HG03521 (cell line): ENCODE measurements at regions not wholly inside any gene's neighbourhood (a gene's known extent, or its start where the extent isn't known, plus 50 kb on each side); places are given as distances from the start of the nearest gene placed in this dataset.

Experiments used
- ATAC-seq: cut with Tn5 transposase; IDR thresholded peaks from one replicate; pipeline ENCODE4 v1.9.1; 2021; ENCODE audit warnings: mild to moderate bottlenecking, moderate library complexity; ENCODE audit not compliant: unreplicated experiment

DNA sequence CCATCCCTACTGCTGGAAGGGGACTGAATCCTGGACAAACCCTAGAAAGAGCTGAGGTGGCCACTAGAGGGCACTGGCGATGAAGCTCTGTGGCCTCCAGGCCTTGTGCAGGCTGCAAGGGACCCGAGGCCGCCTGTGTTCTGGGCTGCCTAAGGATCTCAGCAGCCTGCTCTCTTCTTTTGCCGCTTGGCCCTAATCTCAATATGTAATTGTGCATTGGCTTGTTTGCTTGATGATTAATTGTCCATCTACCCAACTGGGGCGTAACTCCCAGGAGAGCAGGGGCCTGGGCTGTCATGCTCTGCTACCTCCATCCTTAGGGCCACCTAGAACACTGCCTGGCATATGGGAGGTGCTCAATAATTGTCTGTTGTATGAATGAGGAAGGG, 73.8 kb downstream of the SYNE3 start:
- peak; percentile 61 for ATAC-seq

DNA sequence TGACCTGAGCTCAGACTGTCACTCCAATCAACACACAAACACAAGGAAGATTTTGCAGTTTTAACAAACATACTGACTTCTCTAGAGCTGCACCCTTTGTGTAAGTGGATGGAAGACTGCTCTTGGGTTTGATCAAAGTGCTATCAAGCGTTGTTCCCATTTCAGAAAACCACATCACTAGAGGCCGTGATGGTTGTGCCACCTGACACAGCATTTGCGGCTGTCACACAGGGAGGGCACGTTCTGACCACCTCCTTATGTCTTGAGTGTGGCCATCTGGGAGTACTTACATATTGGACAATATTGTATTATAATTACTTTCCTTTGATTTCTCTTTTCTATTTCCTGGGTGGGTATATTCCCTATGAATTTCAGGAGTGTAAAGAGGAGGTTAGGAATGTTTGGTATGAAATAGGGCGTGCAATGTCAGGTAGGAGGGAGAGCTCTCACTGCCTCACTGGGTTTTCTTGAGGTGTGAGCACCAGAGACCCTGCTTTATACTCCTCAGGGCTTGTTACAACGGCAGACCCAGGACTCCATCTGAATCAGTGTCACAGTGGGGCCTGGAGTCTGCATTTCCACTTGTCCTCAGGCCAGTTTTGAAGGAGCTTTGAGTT, 74.3 kb downstream of the SYNE3 start:
- ATAC-seq = no peak

DNA sequence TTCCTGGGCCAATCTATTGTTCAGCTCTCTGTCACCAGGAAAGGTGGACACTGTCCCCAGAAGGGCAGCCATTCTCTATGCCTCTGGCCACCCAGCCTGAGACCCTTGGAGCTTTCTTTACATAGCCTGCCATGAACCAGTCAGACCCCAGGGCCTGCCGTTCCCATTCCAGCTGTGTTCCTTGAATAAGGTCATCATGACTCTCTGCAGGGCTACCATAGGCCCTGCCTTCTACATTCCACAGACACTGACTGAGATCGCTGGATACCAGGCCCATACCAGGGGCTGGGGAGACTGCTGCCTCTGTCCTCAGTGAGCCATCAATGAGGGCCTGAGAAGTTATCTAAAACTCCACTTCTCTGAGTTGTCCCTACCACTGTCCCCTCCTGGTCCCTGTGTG, 75.5 kb downstream of the SYNE3 start:
- no peak for ATAC-seq

DNA sequence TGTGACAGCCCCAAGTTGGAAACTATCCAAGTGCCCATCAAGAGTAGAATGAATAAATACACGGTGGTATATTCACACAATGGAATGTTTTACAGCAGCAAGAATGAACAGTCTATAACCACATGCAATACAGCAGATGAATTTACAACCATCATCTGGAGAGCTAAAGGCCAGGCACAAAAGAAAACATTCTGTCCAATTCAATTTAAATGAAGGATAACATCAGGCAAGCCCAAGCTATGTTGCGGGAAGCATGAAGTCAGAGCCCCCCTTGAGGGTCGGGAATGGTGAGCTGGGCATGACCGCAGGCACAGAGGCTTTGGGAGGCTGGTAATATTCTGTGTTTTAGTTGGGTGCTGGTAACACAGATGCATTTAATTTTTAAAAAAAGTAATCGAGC, 76.0 kb downstream of the SYNE3 start:
- ATAC-seq = no peak

DNA sequence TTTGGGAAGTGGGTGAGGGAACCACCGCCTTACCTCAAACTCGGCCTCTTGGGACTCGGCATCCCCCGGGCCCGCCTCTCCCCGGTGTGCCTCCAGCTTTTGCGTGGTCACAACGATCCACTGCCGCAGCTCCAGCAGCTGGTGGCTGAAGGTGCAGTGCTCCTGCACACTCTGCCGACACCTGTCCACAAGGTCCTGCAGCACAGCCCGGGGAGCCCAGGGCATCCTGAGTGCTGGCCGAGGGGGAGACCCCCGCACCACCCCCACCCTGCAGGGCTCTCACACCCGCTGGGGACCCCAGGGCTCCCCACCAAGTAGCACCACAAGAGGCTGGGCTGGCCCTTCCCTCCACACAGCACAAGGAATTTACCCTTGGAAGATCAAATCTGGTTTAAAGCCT, 76.6 kb downstream of the SYNE3 start:
- ATAC-seq = no peak

DNA sequence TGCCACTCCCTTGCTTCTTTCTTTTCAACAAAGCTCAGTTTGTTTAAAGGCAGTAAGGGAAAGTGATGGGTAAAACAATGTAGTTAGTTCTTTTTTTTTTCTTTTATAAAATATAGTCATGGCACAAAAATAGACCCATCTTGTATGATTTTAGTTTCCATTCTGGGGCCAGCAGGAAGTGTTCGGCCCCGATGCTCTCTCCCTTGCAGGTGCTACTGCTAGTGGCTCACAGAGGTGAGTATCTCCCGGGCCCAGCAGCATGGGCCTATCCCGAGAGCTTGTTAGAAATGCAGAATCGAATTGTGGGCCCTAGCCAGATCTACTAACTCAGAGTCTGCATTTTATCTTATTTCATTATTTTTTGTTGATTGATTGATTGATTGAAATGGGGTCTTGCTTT, 78.7 kb downstream of the SYNE3 start:
- ATAC-seq = no peak

DNA sequence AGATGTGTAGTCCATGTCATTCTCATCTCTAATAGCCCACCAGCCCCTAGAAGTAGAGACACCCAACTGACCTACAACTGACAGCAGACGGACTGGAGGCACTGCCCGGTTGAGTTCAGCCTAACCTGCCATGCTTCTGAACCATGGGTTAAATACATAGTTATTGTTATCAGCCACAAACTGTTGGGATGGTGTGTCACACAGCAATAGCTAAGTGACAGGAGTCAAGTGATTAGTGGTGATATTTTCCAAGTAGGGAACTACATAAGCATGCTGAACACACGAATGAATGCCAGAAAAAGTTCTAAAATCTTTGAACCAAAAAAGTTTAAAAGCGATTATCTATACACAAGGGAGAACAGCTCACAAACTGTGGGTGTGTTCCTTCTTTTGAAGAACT, 80.1 kb downstream of the SYNE3 start:
- ATAC-seq = no peak

DNA sequence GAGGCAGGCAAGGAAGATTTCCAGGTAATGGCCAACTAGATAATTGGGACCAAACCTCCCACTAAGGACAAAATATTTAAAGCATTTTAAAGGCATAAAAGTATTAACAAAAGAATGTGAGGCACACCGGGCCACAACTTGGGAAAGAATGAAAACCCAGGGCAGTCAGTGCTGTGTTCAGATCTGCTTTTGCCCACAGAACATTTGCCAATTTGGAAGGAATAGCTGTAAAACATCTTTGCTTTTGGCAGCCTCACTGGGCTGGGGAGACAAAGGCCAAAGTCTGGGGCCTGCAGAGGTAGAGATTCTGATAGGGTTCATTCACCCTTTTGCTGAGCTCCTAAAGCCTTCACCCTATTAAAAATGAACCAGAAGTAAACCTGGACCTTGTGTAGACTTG, 82.3 kb downstream of the SYNE3 start:
- no peak for ATAC-seq

DNA sequence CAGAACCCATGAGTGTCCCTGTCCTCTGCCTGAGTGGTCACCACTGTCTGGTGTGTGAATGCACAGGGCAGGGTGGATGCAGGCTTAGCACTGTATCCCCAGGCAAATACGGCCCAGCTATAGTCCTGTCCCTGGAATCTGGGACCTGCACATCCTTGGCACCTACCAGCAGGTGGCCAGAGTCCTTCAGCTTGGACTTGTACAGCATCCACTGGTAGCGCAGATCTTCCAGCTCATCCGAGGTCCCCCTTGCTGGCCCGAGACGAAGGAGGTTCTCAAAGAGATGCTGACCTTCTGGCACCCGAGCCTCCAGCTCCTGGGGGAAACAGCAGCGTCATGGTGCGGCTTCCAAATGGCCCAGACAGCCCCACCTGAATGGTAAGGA, 83.4 kb downstream of the SYNE3 start:
- no peak for ATAC-seq

DNA sequence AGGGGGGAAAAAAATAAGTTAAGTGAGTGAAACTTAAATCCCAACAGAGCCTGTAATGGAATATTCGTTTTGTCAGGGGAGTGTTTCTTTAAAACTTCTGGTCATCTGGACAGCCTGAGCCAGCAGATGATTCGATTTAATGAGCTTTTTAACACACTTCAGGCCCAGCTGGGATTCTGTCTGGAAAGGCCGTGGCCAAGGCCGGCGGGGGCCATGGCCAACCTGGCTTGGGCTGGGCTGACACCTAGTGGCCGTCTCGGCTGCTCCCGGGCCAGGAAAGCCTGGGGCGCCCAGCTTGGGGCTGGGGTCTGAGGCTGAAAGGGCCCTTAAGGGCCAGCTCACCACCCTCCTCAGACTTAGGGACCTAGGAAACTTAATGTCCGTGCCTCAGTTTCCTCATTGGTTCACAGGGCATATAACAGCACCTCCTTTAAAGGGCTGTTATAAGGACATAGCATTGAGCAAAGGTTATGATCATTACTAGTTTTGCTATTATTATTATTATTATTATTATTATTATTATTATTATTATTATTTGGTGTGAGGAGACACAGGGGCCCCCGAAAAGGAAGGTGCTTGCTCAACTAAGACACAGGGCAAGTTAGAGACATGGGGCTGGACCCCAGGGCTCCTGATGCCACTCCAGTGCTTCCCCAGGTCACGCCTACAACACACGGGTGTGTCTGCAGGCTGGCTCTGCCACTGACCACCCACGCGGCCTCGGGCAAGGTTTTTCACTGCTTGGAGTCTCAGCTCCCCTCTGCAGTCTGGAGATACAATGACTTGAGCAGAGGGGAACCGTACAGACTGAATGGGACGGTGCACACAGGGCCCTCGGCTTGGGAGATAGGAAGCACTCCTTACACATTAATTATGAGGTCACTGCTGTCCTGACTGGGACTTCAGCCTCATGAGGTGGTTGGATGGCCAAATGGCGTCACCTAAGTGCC, 84.0 kb downstream of the SYNE3 start:
- ATAC-seq = no peak

DNA sequence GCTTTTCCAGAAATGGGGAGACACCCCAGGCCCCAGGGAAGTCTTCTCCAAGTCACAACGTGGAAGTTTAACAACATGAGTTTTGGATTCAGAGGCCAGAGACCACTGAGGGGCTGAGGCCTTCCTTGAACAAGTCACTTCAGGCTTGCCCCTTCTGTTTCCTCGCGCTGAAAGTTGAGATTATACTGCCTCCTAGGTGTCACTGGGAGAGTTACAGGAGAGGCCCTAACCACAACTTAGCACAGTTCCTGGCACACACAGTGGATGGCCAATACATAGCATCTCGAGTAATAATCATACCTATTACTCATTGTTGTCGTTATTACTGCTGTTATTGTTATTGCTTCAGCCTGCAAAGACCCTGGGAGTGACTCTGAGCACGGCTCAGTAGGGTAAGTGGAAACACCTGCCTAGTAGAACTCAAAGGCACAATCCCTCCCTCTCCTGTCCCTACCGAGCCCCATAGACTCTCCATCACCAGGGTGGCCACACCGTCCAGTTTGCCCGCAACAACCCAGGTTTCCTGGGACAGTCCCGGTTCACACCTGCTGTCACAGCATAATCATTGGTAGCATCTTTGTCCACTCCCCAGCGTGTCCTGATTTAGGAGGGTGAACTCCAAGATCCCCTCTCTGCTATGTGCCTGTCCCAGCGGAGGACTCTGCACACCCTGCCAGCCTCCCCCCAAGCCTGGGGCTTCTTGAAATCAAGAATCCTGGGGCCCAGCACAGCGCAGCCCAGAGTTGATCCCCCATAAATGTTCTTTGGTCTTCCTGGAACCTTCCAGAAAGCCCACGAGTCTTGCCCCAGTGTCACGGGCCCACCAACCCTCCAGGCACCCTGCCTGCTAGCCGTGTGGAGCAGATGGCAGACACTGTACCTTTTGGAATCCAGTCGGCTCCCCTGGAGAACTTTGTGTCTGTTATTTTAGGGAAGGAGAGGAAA, 85.0 kb downstream of the SYNE3 start:
- ATAC-seq = no peak

DNA sequence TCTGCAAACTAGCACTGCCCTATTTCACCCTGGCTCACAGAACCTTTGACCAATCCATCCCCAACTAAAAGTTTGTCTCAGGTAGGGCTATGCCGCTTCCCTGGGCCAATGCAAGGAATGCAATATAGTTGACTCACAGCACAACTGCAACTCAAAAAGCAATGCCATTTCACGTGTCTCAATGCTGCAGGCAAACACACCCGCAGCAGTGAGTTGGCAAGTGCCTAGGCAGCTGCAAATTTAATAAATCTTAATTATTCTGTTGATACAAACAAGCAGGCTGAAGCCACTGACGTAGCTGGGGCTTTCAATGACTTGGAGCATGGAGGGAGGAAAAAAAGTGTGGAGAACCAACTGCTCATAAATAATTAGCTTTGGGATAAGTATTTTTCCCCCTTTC, 87.9 kb downstream of the SYNE3 start:
- no peak for ATAC-seq

DNA sequence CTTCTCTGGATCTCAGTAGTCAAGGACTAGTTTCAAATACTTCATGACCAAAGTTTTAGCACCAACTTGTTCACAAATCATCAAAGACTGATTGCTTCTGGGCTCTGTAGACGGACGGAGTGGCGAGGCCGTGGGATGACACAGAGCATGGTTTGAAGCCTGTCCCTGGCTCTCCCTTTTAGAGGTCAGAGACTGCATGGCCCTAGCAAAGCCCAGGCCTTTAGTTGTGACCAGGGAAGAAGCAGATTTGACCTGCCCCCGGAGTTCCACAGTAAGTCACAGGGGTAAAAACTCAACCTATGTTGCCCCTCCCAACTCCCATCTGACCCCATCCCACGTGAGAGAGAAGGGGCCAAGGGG, 90.4 kb downstream of the SYNE3 start:
- no peak for ATAC-seq

DNA sequence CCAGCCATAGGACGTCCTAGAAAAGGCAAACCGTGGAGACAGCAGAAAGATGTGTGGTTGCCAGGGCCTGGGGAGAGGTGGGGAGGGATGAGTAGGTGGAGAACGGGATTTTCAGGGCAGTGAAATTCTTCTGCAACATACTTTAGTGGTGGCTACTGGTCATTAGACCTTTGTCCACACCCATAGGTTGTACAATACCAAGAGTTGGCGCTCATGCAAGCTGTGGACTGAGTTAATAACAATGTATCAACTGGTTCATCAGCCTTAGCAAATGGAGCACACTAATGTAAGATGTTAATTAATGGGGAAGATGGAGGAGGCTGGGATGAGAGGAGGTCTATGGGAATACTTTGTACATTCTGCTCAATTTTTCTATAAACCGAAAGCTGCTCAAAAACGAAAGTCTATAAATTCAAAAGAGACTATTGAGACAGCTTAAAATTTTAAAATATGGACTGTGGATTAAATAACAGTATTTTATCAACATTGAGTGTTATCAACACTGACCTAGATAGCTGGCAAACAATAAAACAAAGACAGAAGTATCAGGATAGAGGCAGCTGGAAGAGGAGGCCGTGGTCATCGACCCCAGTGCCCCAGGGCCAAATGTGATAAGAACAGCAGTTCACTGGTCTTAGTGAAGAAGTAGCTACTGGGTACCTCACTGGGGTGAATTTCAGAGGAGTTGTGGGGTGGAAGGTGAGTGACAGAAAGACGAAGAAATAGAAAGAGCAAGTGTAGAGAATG, 90.9 kb downstream of the SYNE3 start:
- ATAC-seq = no peak

DNA sequence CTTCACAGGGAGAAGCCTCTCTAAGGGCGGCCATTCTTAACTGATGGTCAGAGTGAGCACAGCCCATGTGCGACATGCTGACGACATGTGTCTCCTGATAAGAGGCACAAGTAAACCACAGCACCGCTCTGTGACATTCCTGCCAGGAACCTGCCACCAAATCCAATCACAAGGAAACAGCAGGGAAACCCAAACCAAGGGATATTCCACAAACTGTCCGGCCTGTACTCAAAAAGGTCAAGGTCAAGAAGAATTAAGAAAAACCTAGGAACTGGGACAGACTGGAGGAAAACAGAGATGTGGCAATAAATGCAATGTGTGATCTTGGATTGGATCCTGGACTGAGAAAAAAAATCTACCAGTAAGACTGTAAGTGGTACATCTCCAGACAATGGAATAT, 91.9 kb downstream of the SYNE3 start:
- ATAC-seq = no peak

DNA sequence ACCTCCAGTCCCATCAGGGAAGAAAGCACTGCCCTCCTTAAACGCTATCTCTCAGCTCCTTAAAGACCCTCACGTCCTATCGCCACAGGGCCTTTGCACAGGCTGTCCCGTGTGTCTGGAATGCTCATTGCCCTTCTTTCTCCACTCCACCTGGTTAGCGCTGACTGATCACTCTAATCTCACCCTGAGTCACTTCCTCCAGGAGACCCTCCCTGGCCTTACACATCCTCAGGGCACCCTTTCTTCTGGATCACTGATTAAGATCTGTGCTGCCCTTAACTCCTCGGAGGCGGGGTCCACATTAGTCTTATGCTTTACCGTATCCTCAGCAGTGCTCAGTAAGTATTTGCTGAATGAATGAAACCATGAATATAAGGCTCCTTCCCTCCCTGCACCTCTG, 94.7 kb downstream of the SYNE3 start:
- ATAC-seq = no peak

DNA sequence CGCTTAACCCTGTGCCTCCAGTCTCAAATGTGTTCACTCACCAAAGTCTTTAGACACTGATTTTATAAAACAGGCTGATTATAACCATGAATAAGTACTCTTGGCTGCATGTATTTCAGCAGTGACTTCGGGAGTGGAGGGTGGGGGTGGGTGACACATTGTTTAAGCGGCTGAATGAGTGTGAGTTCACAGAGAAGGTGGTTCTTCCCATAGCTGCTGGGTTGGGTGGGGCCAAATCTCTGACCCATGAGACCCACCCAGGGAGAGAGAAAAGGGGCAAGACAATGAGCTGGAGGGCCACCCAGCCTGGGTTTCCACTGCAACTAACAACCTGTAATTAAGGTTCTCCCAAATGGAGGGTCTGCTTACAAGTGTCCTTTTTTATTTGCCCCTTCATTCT, 96.4 kb downstream of the SYNE3 start:
- no peak for ATAC-seq

DNA sequence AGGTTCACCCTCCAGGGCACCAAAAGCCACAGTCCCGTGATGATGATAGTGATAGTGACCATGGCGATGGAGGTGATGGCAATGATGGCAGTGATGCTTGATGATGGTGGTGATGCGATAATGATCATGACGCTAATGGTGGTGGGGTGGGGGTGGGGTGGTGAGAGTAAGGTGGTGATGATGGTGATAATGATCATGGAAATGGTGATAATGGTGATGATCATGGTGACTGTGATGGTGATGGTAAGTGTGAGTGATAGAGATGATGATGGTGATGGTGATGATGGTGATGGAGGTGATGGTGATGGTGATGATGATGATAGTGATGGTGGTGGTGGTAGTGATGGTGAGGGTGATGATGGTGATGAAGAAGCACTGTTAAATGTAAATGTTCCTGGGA, 96.9 kb downstream of the SYNE3 start:
- no peak for ATAC-seq

DNA sequence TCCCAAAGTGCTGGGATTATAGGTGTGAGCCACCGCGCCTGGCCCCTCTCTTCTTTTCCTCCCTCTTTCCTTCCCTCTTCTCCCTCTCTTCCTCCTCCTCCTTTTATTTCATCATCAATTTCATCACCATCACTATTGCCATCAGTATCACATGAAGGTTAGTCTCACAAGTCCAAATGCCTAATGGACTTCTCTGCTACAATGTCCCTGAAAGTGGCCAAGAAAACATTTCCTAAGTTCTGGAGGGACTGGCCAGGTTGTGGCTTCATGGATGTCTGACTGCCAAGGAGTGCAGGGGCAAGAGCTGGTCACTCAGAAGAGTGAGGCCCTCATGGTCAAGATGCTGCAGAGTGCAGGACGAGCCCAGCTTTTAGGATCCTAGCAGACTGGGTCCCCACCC, 97.6 kb downstream of the SYNE3 start:
- no peak for ATAC-seq

DNA sequence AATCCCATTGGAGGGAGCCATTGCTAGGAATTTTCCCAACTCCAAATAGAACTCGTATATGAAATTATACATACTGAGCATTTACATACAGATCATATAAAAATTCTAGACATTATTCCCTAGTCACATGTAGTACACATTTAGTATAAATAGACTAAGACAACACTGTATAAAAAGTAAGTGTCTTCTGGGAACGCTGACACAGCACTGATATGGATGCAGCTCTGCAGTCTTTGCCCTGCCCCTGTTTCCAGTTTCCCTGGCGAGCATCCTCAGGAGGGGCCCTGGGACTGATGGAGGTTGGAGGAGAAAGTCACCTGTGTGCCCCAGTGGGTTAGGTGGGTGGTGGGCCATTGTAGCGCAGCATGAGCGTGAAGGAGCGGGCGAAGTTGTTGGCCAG, 97.8 kb upstream of the CLMN start:
- no peak for ATAC-seq

DNA sequence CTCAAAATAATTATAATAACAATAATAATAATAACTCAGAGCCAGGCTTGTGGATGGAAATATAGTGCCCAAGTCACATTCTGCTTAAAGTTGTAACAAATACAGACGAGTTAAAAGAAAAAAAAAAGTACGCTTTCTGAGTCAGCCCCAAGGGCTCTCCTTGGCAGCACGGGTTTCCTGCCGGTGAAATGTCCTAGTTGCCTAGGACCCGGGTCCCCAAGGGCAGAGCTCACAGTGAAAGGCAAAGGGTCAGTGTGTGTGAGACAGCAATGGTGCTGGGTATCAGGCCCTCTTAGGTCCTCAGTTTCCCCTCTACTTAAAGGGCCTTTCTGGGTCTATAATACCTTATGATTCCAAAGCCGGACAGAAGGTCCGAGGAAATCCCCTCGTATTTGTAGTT, 96.3 kb upstream of the CLMN start:
- no peak for ATAC-seq
